ENCODE measurements at regions not wholly inside any gene's neighbourhood (a gene's known extent, or its start where the extent isn't known, plus 50 kb on each side); places are given as distances from the start of the nearest gene placed in this dataset.

DNA sequence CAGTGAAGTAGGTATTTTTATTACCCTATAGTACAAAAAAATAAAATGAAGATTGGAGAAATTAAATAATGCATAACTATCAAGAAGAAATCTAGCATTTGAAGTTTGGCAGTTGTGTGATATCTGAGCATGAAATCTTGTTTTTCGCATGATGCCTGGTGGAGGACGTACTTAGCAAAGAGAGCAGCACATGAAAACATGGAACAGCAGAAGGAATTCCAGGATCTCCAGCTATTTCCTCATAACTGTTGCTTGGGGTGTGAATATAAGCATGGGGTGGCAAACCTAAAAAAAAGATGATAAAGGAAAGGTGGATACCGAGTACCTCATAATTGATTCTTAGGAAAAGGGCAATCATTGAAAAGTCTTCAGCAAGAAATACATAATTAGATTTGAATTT, 174.3 kb upstream of the FAM3C start:
- DNase-seq (ENCODE audit: low read depth, low spot score): no peak

- no peak for DNase-seq (ENCODE audit: low read depth, low spot score)
These were observed 167.1 kb upstream of the FAM3C start for GRCh38 chr7:121563177-121563576.

- DNase-seq (ENCODE audit: low read depth, low spot score): no peak
These were observed 166.2 kb upstream of the FAM3C start for GRCh38 chr7:121562259-121562658.

DNA sequence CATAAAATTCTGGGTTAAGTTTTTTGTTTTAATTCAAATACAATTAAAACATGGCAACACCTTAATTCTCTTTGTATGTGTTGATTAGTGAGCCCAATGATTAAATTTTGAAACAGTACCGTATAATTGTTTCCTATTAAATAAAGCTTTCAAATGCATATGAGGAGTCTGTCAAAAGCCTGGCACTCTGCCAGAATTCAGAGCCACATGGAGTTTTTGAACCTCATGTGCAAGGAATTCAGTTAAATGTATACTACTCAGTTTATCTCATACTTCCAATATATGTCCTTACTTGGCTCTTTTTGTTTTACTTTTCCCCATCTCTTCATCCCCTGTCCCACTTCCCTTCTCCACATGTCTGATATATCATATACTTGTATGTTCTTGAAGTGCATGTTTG, 165.6 kb upstream of the FAM3C start:
- no peak for DNase-seq (ENCODE audit: low read depth, low spot score)

- DNase-seq (ENCODE audit: low read depth, low spot score): no peak
These were observed 164.3 kb upstream of the FAM3C start for GRCh38 chr7:121560267-121560990.

DNA sequence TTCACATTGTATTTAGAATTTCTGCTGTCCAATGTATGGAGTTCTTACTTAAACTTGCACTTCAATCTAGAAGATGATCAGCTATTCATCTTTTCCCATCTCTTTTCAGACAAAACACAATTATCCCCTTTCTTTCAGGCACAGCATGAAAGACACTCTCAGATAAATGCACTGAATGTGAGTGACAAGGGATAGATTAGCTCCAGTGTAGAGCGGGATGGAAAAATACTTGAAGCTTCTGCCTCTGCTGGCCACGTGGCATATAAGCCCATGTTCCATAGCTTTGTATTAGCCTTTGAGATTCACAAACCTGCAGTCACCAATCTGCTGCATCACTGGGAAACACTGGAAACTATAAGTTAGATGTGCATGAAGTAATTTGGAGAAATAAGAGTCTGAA, 162.2 kb upstream of the FAM3C start:
- no peak for DNase-seq (ENCODE audit: low read depth, low spot score)

DNA sequence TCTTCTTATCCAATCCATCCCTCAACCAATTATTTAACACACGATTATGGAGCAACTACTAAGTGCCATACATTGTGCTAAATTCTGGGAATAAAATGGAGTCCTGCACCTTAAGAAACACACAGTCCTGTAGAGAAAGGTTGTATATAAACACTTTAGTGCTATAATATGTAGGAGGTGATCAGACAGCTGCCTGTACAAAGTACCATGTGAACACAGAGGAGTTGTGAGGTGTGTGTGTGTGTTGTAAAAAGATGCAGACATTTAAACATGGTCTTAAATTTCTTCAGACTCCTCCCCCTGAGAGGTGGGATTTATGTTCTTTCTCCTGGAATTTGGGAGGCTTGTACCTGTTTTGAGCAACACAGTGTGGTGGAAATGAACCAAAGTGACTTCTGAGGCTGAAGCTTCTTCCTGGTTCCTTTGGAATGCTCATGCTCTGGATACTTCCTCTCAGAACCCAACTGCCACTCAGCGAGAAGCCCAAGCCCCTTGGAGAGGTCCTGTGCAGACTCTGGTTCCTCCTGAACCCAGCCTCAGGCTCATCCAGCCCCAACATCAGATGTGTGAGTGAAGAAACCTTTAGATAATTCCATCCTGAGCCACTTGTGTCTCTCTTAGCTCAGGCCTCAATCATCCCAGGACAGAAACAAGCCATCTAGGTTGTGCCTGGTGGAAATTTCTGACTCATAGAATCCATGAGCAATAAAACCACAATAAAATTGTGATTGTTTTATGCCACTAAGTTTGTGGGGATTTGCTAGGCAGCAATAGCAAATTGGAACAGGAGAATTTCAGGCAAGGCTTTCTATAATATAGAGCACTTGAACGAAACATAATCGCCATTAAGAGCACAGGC, 161.2 kb upstream of the FAM3C start:
- no peak for DNase-seq (ENCODE audit: low read depth, low spot score)

GRCh38 chr7:121555558-121555957, 159.4 kb upstream of the FAM3C start:
- no peak for DNase-seq (ENCODE audit: low read depth, low spot score)

DNA sequence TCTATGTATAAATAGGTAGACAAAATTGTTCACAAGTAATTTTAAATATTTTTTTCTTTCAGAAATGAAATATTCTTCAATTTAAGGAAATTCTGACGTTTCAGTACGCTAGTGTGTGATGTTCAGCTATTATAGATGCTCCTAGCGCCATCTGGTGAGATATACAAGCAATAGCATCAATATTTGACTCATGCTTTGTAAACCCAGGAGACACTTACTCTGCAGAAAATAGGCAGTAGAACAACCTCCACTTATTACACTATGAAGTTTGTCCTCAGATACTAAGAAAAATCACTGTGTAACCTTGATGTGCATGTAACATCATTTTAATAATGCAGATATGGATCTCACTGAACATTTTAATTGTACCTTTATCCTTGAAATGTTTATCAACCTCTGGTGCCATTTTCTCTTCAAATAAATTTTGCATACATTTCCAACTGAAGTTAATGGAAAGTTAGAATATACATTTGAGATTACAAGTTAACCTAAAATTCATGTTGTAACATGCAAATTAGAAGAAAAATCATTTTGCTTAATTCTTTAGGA, 151.5 kb upstream of the FAM3C start:
- DNase-seq (ENCODE audit: low read depth, low spot score): peak; percentile 75

- DNase-seq (ENCODE audit: low read depth, low spot score): no peak
These were observed 150.8 kb upstream of the FAM3C start for GRCh38 chr7:121546632-121547543.

DNA sequence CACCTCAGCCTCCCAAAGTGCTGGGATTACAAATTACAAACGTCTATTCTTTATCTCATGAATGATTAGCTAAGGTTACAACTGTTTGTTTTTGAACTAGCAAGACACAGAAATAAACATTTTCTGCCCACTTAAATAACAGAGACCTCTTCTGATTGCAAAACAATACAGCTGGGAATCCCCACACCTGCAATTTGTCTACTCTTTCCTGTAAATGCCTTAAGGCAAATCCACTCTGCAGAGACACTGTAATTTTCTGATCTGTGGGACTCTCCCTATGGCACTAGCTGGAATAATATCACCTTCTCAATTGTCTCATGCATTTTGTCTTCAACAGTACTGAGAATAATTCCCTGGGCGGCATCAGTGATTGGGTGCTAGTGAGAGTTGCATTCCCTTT, 149.3 kb upstream of the FAM3C start:
- no peak for DNase-seq (ENCODE audit: low read depth, low spot score)

DNA sequence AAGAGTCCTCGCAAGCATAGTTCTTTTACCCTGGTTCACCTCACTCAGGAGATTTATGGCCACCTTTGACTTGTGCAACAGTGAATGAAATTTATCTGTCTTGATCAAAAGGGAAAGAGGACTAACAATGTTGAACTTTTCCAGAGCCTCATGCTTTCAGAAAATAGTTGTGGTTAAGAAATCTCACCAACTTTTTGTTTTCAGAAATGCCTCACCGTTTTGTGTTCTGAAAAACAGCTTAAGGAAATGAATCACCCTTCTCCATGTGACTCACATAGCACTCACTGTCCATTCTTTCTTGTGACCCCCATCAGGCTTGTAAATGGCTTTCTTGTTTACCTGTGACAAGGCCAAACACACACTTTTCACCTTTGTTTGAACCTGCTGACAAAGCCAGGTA, 148.6 kb upstream of the FAM3C start:
- peak; percentile 93 for DNase-seq (ENCODE audit: low read depth, low spot score)

GRCh38 chr7:121544238-121544637, 148.1 kb upstream of the FAM3C start:
- peak; percentile 32 for DNase-seq (ENCODE audit: low read depth, low spot score)

- no peak for DNase-seq (ENCODE audit: low read depth, low spot score)
These were observed 145.3 kb upstream of the FAM3C start for GRCh38 chr7:121541457-121541856.

- no peak for DNase-seq (ENCODE audit: low read depth, low spot score)
These were observed 144.0 kb upstream of the FAM3C start for GRCh38 chr7:121540138-121540537.

GRCh38 chr7:121537031-121537430, 140.9 kb upstream of the FAM3C start:
- no peak for DNase-seq (ENCODE audit: low read depth, low spot score)

GRCh38 chr7:121531175-121532070, 135.3 kb upstream of the FAM3C start:
- DNase-seq (ENCODE audit: low read depth, low spot score): no peak

GRCh38 chr7:121530227-121531174, 134.4 kb upstream of the FAM3C start:
- peak; percentile 98 for DNase-seq (ENCODE audit: low read depth, low spot score)

- no peak for DNase-seq (ENCODE audit: low read depth, low spot score)
These were observed 132.9 kb upstream of the FAM3C start for GRCh38 chr7:121529003-121529402.

Data from astrocyte of the hippocampus (primary cell).